Common myeloid progenitor, CD34-positive (primary cell): ENCODE measurements at regions not wholly inside any gene's neighbourhood (a gene's known extent, or its start where the extent isn't known, plus 50 kb on each side); places are given as distances from the start of the nearest gene placed in this dataset.

Source experiments
- CTCF ChIA-PET: fragments of 350-600 bp; sonication (Branson Sonifier 250); formaldehyde crosslinking; loops from one replicate; lab custom pipeline; 2021; ENCODE audit warnings: antibody characterized with exemption; lab: Charles Lee
- POLR2A ChIA-PET: fragments of 350-600 bp; sonication (Branson Sonifier 250); formaldehyde crosslinking; loops from one replicate; lab custom pipeline; 2021; ENCODE audit warnings: antibody characterized with exemption; lab: Charles Lee
- DNase-seq, 3 donors: peaks; one replicate each; pipeline versions ENCODE4 v3.0.0 to v3.0.0-alpha.2; 2013
- H3K27ac ChIP-seq, 2 experiments: 1 replicate in 1 of 2; 2 replicates in 1 of 2; pipeline ENCODE4 v1.7.0; 2013; ENCODE audit warnings: inconsistent platforms in 2 of 2, low read length in 2 of 2, mild to moderate bottlenecking in 2 of 2, low read depth in 1 of 2, moderate library complexity in 1 of 2; ENCODE audit not compliant: severe bottlenecking in 2 of 2, insufficient read depth in 1 of 2, poor library complexity in 1 of 2
- H3K27me3 ChIP-seq, 5 experiments: replicated peaks in 2 of 5; 1 replicate in 3 of 5; 2 replicates in 2 of 5; pipeline versions ENCODE4 v1.6.1 to v1.7.0; 2013; ENCODE audit warnings: low read length in 4 of 5, mild to moderate bottlenecking in 2 of 5, moderate library complexity in 2 of 5, inconsistent platforms in 1 of 5; ENCODE audit not compliant: insufficient read depth in 5 of 5, control insufficient read depth in 4 of 5
- H3K36me3 ChIP-seq, 4 experiments: 1 replicate in 2 of 4; 2 replicates in 2 of 4; pipeline versions ENCODE4 v1.6.1 to v1.7.0; 2013; ENCODE audit warnings: low read length in 3 of 4, control low read depth in 1 of 4, mild to moderate bottlenecking in 1 of 4; ENCODE audit not compliant: control insufficient read depth in 4 of 4, insufficient read depth in 4 of 4
- H3K4me1 ChIP-seq, 4 experiments: 1 replicate in 3 of 4; 2 replicates in 1 of 4; pipeline versions ENCODE4 v1.6.1 to v1.7.1; 2013; ENCODE audit warnings: low read length in 3 of 4, mild to moderate bottlenecking in 3 of 4, control low read depth in 1 of 4, inconsistent platforms in 1 of 4, moderate library complexity in 1 of 4; ENCODE audit not compliant: control insufficient read depth in 4 of 4, insufficient read depth in 4 of 4; ENCODE audit errors: control extremely low read depth in 1 of 4
- H3K4me3 ChIP-seq, 7 experiments: 1 replicate in 4 of 7; 2 replicates in 3 of 7; pipeline versions ENCODE4 v1.5.1 to v1.7.0; 2013; ENCODE audit warnings: mild to moderate bottlenecking in 7 of 7, low read length in 6 of 7, moderate library complexity in 6 of 7, inconsistent platforms in 2 of 7, low read depth in 2 of 7, control low read depth in 1 of 7; ENCODE audit not compliant: insufficient read depth in 4 of 7, control insufficient read depth in 1 of 7; ENCODE audit errors: extremely low read depth in 1 of 7
- H3K9me3 ChIP-seq, 5 experiments: 1 replicate in 4 of 5; 2 replicates in 1 of 5; pipeline versions ENCODE4 v1.6.1 to v1.7.1; 2013; ENCODE audit warnings: low read length in 4 of 5, mild to moderate bottlenecking in 2 of 5, inconsistent platforms in 1 of 5, low read depth in 1 of 5, moderate library complexity in 1 of 5; ENCODE audit not compliant: control insufficient read depth in 4 of 5, insufficient read depth in 2 of 5; ENCODE audit errors: control extremely low read depth in 1 of 5
- WGBS: methylation state at CpG from one replicate; pipeline ENCODE4 v1.1.5; 2013; ENCODE audit not compliant: insufficient coverage; 5-methylcytosine and 5-hydroxymethylcytosine counted together

GRCh38 chr1:88472714-88473113 lies 211.4 kb upstream of the PKN2 start:
- H3K27me3 ChIP-seq = no peaks in the 10 kb centered on the region
- ChIA-PET POLR2A (no interaction called here), CTCF (no interaction called here)
- H3K4me3 ChIP-seq = no peak overlapping the region
- no peaks in the 10 kb centered on the region for H3K36me3 ChIP-seq
- no CpG with 5 or more reads among the region's 1 CpG for WGBS
- no peaks in the 10 kb centered on the region for H3K9me3 ChIP-seq
- no peak for DNase-seq
- H3K4me1 ChIP-seq = no peaks in the 10 kb centered on the region
- H3K27ac ChIP-seq = no peak overlapping the region

GRCh38 chr1:88474555-88475304 lies 209.3 kb upstream of the PKN2 start:
- CTCF ChIA-PET = no interaction called here
- 100% methylated on average over 1 of the region's 1 CpG for WGBS
- Histone ChIP-seq H3K27ac (no peak overlapping the region), H3K27me3 (no peaks in the 10 kb centered on the region), H3K4me1 (no peaks in the 10 kb centered on the region), H3K4me3 (no peak overlapping the region), H3K36me3 (no peaks in the 10 kb centered on the region), H3K9me3 (no peaks in the 10 kb centered on the region)
- DNase-seq = no peak
- POLR2A ChIA-PET = no interaction called here

GRCh38 chr1:88484881-88485280 lies 199.2 kb upstream of the PKN2 start:
- no peak overlapping the region for H3K4me3 ChIP-seq
- H3K9me3 ChIP-seq = no peaks in the 10 kb centered on the region
- ChIA-PET CTCF (no interaction called here), POLR2A (no interaction called here)
- no peak overlapping the region for H3K27ac ChIP-seq
- H3K4me1 ChIP-seq = peaks cover 0 to 4% (median 0%) of the 10 kb centered on the region in 4 experiments
- no peaks in the 10 kb centered on the region for H3K27me3 ChIP-seq
- DNase-seq = no peak
- H3K36me3 ChIP-seq = no peaks in the 10 kb centered on the region
- no CpG with 5 or more reads among the region's 4 CpGs for WGBS

- no peak overlapping the region for H3K4me3 ChIP-seq
- ChIA-PET POLR2A (no interaction called here), CTCF (no interaction called here)
- no peak overlapping the region for H3K27ac ChIP-seq
- no peaks in the 10 kb centered on the region for H3K27me3 ChIP-seq
- H3K36me3 ChIP-seq = no peaks in the 10 kb centered on the region
- no CpG with 5 or more reads among the region's 4 CpGs for WGBS
- DNase-seq = no peak
- H3K9me3 ChIP-seq = no peaks in the 10 kb centered on the region
- peaks cover 0 to under 1% (median 0%) of the 10 kb centered on the region in 4 experiments for H3K4me1 ChIP-seq
Measured at GRCh38 chr1:88488237-88488636, 195.8 kb upstream of the PKN2 start.

- POLR2A ChIA-PET = no interaction called here
- Histone ChIP-seq H3K27ac (no peak overlapping the region), H3K4me1 (no peaks in the 10 kb centered on the region), H3K27me3 (no peaks in the 10 kb centered on the region), H3K4me3 (no peak overlapping the region), H3K9me3 (no peaks in the 10 kb centered on the region), H3K36me3 (no peaks in the 10 kb centered on the region)
- 93% methylated on average over 2 of the region's 2 CpGs for WGBS
- no peak for DNase-seq
- CTCF ChIA-PET = no interaction called here
Measured at GRCh38 chr1:88490676-88491075, 193.4 kb upstream of the PKN2 start.

- Histone ChIP-seq H3K27ac (no peak overlapping the region), H3K27me3 (no peaks in the 10 kb centered on the region), H3K36me3 (no peaks in the 10 kb centered on the region), H3K4me3 (no peak overlapping the region), H3K9me3 (no peaks in the 10 kb centered on the region), H3K4me1 (no peaks in the 10 kb centered on the region)
- CTCF ChIA-PET = no interaction called here
- POLR2A ChIA-PET = no interaction called here
- DNase-seq = no peak
Measured at GRCh38 chr1:88499671-88500070, 184.4 kb upstream of the PKN2 start.

- no peak for DNase-seq
- H3K36me3 ChIP-seq = no peaks in the 10 kb centered on the region
- no peak overlapping the region for H3K27ac ChIP-seq
- H3K27me3 ChIP-seq = no peaks in the 10 kb centered on the region
- POLR2A ChIA-PET = no interaction called here
- no peak overlapping the region for H3K4me3 ChIP-seq
- no CpG with 5 or more reads among the region's 2 CpGs for WGBS
- H3K4me1 ChIP-seq = no peaks in the 10 kb centered on the region
- CTCF ChIA-PET = no interaction called here
- H3K9me3 ChIP-seq = no peaks in the 10 kb centered on the region
Measured at GRCh38 chr1:88502886-88503285, 181.2 kb upstream of the PKN2 start.
